ENCODE measurements at regions not wholly inside any gene's neighbourhood (a gene's known extent, or its start where the extent isn't known, plus 50 kb on each side); places are given as distances from the start of the nearest gene placed in this dataset.

DNA sequence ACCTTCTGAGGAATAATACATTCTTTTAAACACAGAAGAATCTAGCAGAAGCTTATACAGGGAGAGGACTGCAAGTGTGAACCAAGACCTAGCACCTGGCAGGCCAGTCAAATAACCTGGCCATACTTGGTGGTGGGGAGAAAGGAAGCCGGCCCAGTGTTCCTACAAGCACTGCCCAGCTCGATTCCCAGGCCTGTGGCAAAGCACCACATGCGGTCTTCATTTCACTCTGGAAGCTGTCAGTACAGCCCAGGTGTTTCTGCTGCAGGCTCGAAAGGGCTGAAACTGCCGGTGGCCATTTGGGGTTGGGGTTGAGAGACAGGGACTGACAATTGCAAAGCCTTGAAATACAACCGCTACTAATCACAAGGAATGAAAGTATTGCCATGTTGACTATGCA is 50.8 kb upstream of the EGFR start:
- Histone ChIP-seq H3K9me3 (peaks cover 0 to 3% (median 0%) of the 10 kb centered on the region in 4 donors), H3K4me1 (no peaks in the 10 kb centered on the region), H3K36me3 (no peaks in the 10 kb centered on the region), H3K27me3 (peaks cover 0 to 5% (median 0%) of the 10 kb centered on the region in 3 donors), H3K27ac (no peak overlapping the region), H3K4me3 (no peak overlapping the region)
- intact Hi-C loops (cut with DNase I; ENCODE audit: low total_unique reads), result no loop called here
- DNase-seq, result no peak
- 77 to 91% (median 88%) methylated on average over 6 of the region's 6 CpGs for WGBS, 5 donors
- TF ChIP-seq, protein P1, sequence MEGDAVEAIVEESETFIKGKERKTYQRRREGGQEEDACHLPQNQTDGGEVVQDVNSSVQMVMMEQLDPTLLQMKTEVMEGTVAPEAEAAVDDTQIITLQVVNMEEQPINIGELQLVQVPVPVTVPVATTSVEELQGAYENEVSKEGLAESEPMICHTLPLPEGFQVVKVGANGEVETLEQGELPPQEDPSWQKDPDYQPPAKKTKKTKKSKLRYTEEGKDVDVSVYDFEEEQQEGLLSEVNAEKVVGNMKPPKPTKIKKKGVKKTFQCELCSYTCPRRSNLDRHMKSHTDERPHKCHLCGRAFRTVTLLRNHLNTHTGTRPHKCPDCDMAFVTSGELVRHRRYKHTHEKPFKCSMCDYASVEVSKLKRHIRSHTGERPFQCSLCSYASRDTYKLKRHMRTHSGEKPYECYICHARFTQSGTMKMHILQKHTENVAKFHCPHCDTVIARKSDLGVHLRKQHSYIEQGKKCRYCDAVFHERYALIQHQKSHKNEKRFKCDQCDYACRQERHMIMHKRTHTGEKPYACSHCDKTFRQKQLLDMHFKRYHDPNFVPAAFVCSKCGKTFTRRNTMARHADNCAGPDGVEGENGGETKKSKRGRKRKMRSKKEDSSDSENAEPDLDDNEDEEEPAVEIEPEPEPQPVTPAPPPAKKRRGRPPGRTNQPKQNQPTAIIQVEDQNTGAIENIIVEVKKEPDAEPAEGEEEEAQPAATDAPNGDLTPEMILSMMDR (IDR thresholded peaks at IDR 0.05), result no peak
- no peak for TF ChIP-seq POLR2A (IDR thresholded peaks at IDR 0.05)
- no peak for TF ChIP-seq POLR2AphosphoS5 (IDR thresholded peaks at IDR 0.05)
- no peak for TF ChIP-seq EP300 (IDR thresholded peaks at IDR 0.05)
